GM12873 (cell line): ENCODE measurements at regions not wholly inside any gene's neighbourhood (a gene's known extent, or its start where the extent isn't known, plus 50 kb on each side); places are given as distances from the start of the nearest gene placed in this dataset.

Source experiments
- TF ChIP-seq, protein P1 (sequence below): IDR thresholded peaks from 2 replicates; pipeline ENCODE4 v1.5.1; 2012; ENCODE audit warnings: low read depth, mild to moderate bottlenecking, moderate library complexity, low read length, control low read depth; ENCODE audit not compliant: insufficient read depth; ENCODE audit errors: missing control alignments

- TF ChIP-seq, protein P1, sequence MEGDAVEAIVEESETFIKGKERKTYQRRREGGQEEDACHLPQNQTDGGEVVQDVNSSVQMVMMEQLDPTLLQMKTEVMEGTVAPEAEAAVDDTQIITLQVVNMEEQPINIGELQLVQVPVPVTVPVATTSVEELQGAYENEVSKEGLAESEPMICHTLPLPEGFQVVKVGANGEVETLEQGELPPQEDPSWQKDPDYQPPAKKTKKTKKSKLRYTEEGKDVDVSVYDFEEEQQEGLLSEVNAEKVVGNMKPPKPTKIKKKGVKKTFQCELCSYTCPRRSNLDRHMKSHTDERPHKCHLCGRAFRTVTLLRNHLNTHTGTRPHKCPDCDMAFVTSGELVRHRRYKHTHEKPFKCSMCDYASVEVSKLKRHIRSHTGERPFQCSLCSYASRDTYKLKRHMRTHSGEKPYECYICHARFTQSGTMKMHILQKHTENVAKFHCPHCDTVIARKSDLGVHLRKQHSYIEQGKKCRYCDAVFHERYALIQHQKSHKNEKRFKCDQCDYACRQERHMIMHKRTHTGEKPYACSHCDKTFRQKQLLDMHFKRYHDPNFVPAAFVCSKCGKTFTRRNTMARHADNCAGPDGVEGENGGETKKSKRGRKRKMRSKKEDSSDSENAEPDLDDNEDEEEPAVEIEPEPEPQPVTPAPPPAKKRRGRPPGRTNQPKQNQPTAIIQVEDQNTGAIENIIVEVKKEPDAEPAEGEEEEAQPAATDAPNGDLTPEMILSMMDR = no peak
These were observed 1330.4 kb downstream of the SLC16A7 start for GRCh38 chr12:60926256-60926655.

- TF ChIP-seq, protein P1 = no peak
These were observed 1330.1 kb upstream of the USP15 start for GRCh38 chr12:60930151-60930550.

DNA sequence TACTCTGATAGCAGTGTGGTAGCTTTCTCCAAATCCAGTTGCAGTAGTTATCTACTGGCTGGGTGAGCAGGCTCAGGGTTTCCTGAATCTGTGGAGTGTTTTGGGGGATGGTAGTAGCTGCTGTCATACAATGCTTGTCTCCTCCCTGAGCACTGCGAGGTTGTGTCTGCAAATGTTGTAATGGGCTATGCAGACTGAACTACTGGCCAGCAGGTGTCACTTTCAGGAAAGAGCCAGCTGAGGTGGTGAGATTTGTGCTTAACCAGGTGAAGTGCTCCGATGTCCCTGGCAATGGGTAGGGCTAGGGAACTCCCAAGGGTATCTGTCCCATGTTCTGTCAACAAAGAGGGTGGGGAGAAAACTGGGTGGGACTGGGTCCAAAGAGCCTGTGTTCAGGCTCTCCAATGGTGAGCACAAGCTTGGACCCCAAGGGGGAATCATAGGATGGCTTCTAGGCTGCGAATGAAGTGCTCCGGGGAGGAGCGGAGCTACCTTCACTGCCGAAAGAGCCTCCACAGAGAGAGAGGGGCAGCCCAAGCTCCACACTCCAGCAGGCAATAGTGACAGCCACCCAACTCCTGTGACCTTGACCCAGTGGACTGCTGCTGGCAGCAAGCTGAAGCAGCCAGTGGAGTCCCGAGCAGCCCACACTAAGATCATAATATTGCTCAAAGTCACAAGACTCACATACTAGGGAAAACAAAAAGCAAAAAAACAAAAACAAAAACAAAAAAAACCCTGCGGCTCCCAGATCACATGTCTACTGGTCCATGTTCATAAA is 1324.0 kb upstream of the USP15 start:
- TF ChIP-seq, protein P1 = no peak

DNA sequence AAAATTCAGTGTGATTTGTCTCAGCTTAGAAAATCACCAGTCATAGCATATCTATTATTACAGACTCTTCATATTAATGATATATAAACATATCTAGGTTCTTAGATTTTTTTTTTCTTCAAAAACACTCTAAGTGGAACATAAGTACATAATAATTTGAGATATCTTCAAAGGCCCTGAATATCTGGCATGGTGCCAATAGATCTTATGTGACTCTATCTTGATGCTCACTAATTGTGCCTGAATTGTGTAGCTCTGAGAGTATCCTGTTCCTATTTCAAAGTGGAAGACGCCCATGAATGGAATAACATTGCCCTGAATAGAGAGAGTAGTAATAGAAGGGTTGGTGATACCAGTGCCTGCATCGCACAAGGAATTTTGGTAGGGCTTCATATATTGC is 1312.7 kb upstream of the USP15 start:
- TF ChIP-seq, protein P1 = no peak

GRCh38 chr12:60967128-60967527 is 1293.1 kb upstream of the USP15 start:
- TF ChIP-seq, protein P1 = no peak

GRCh38 chr12:60977966-60978365 is 1282.2 kb upstream of the USP15 start:
- TF ChIP-seq, protein P1 = no peak

DNA sequence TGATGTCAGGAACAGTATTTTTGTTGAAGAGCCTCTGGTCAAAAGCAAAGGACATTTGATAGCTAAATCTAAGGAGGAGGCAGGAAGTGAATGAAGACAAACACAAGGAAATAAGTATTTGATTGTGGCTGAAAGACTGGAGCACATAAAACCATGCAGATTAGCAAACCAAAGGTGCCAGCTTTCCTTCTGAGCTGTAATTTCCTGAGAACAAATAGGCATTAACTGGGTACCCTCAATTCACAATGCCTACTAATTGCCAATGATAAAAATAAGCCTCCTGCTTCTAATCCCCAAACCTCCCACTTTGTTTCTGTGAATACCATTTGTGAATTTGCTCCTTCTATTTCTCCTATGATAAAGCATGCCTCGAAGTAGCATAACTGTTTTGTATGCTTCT is 1279.6 kb upstream of the USP15 start:
- TF ChIP-seq, protein P1 = no peak

DNA sequence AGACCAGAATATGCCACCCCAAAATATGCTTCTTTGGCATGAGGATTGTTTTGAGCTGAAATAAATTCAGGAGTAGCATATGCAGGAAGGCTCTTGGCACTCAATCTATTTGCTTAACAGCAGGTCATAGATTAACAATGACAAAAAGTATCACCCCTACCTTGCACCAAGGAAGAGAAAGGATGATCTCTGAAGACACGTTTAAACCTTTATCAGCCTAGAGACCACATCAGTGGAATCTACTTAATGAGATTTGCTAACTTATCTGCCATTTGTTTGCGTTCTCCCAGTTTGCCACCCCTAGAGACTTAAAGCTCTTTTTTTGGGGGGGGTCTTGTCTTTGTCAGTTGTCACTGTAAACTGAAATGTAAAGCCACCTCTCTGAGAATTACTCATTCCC is 1278.7 kb upstream of the USP15 start:
- TF ChIP-seq, protein P1 = no peak
